ENCODE measurements at regions not wholly inside any gene's neighbourhood (a gene's known extent, or its start where the extent isn't known, plus 50 kb on each side); places are given as distances from the start of the nearest gene placed in this dataset.

- no peaks in the 10 kb centered on the region for H3K36me3 ChIP-seq (ENCODE audit: control insufficient read depth, insufficient read depth, low read length)
- no peaks in the 10 kb centered on the region for H3K27me3 ChIP-seq (replicated peaks; ENCODE audit: control insufficient read depth, insufficient read depth, low read length)
- H3K4me3 ChIP-seq (replicated peaks; ENCODE audit: low read depth, low read length), result no peak overlapping the region
- no peak for DNase-seq (ENCODE audit: extremely low read depth, insufficient read length)
- no peak for TF ChIP-seq CTCF (IDR thresholded peaks at IDR 0.05; ENCODE audit: insufficient read depth, low read length, poor library complexity, severe bottlenecking)
These were observed 141.2 kb upstream of the ASB18 start for GRCh38 chr2:236405357-236405756.

- DNase-seq (ENCODE audit: extremely low read depth, insufficient read length), result no peak
- no peaks in the 10 kb centered on the region for H3K27me3 ChIP-seq (replicated peaks; ENCODE audit: control insufficient read depth, insufficient read depth, low read length)
- no peaks in the 10 kb centered on the region for H3K36me3 ChIP-seq (ENCODE audit: control insufficient read depth, insufficient read depth, low read length)
- TF ChIP-seq CTCF (IDR thresholded peaks at IDR 0.05; ENCODE audit: insufficient read depth, low read length, poor library complexity, severe bottlenecking), result no peak
- no peak overlapping the region for H3K4me3 ChIP-seq (replicated peaks; ENCODE audit: low read depth, low read length)
These were observed 143.9 kb upstream of the ASB18 start for GRCh38 chr2:236408090-236408489.

- DNase-seq (ENCODE audit: extremely low read depth, insufficient read length), result no peak
- Histone ChIP-seq H3K36me3 (ENCODE audit: control insufficient read depth, insufficient read depth, low read length) (no peaks in the 10 kb centered on the region), H3K27me3 (replicated peaks; ENCODE audit: control insufficient read depth, insufficient read depth, low read length) (no peaks in the 10 kb centered on the region), H3K4me3 (replicated peaks; ENCODE audit: low read depth, low read length) (no peak overlapping the region)
- TF ChIP-seq CTCF (IDR thresholded peaks at IDR 0.05; ENCODE audit: insufficient read depth, low read length, poor library complexity, severe bottlenecking), result no peak
These were observed 144.6 kb upstream of the ASB18 start for GRCh38 chr2:236408786-236409185.

GRCh38 chr2:236415684-236416444 is 151.7 kb upstream of the ASB18 start:
- no peak for TF ChIP-seq CTCF (IDR thresholded peaks at IDR 0.05; ENCODE audit: insufficient read depth, low read length, poor library complexity, severe bottlenecking)
- H3K27me3 ChIP-seq (replicated peaks; ENCODE audit: control insufficient read depth, insufficient read depth, low read length), result no peaks in the 10 kb centered on the region; the same call in 1 of the 2 replicates
- H3K4me3 ChIP-seq (replicated peaks; ENCODE audit: low read depth, low read length), result no peak overlapping the region
- H3K36me3 ChIP-seq (ENCODE audit: control insufficient read depth, insufficient read depth, low read length), result no peaks in the 10 kb centered on the region
- no peak for DNase-seq (ENCODE audit: extremely low read depth, insufficient read length)

GRCh38 chr2:236417150-236417549 is 152.5 kb upstream of the ACKR3 start:
- no peak for DNase-seq (ENCODE audit: extremely low read depth, insufficient read length)
- TF ChIP-seq CTCF (IDR thresholded peaks at IDR 0.05; ENCODE audit: insufficient read depth, low read length, poor library complexity, severe bottlenecking), result no peak
- Histone ChIP-seq H3K36me3 (ENCODE audit: control insufficient read depth, insufficient read depth, low read length) (no peaks in the 10 kb centered on the region), H3K27me3 (replicated peaks; ENCODE audit: control insufficient read depth, insufficient read depth, low read length) (no peaks in the 10 kb centered on the region; the same call in 1 of the 2 replicates), H3K4me3 (replicated peaks; ENCODE audit: low read depth, low read length) (no peak overlapping the region)

Data from GM06990 (cell line).